NOMO-1 treated with dmso at 0.1 percent for 144 hours (cell line): ENCODE measurements at regions not wholly inside any gene's neighbourhood (a gene's known extent, or its start where the extent isn't known, plus 50 kb on each side); places are given as distances from the start of the nearest gene placed in this dataset.

Experiments
- DNase-seq: peaks from one replicate; lab custom pipeline; 2025; ENCODE audit not compliant: unreplicated experiment; lab: John Stamatoyannopoulos, UW

- DNase-seq, result no peak
Observed at GRCh38 chr20:48468571-48468970, 359.2 kb downstream of the PREX1 start.

GRCh38 chr20:48467622-48468021 lies 360.2 kb downstream of the PREX1 start:
- no peak for DNase-seq

- no peak for DNase-seq
Observed at GRCh38 chr20:48465271-48465670, 362.5 kb downstream of the PREX1 start.

GRCh38 chr20:48463916-48464315 lies 363.9 kb downstream of the PREX1 start:
- no peak for DNase-seq

GRCh38 chr20:48463096-48463720 lies 364.6 kb downstream of the PREX1 start:
- no peak for DNase-seq

- DNase-seq, result no peak
Observed at GRCh38 chr20:48461735-48462119, 366.1 kb downstream of the PREX1 start.

GRCh38 chr20:48461091-48461734 lies 366.6 kb downstream of the PREX1 start:
- DNase-seq, result no peak

GRCh38 chr20:48460681-48461080 lies 367.1 kb downstream of the PREX1 start:
- no peak for DNase-seq

- no peak for DNase-seq
Observed at GRCh38 chr20:48459722-48460395, 367.9 kb downstream of the PREX1 start.

GRCh38 chr20:48458601-48459385 lies 369.0 kb downstream of the PREX1 start:
- no peak for DNase-seq

- no peak for DNase-seq
Observed at GRCh38 chr20:48458003-48458377, 369.8 kb downstream of the PREX1 start.

GRCh38 chr20:48457193-48458002 lies 370.4 kb downstream of the PREX1 start:
- no peak for DNase-seq

GRCh38 chr20:48456366-48457192 lies 371.2 kb downstream of the PREX1 start:
- no peak for DNase-seq

GRCh38 chr20:48455651-48456365 lies 372.0 kb downstream of the PREX1 start:
- DNase-seq, result no peak

GRCh38 chr20:48454671-48455490 lies 372.9 kb downstream of the PREX1 start:
- DNase-seq, result no peak

GRCh38 chr20:48453477-48454093 lies 374.2 kb downstream of the PREX1 start:
- DNase-seq, result no peak

GRCh38 chr20:48451401-48451800 lies 376.4 kb downstream of the PREX1 start:
- no peak for DNase-seq
